ENCODE measurements at regions not wholly inside any gene's neighbourhood (a gene's known extent, or its start where the extent isn't known, plus 50 kb on each side); places are given as distances from the start of the nearest gene placed in this dataset.
A peak's percentile ranks its signal among the peaks of the same experiment; 100 is the strongest.

- DNase-seq: no peak
- TF ChIP-seq CTCF (IDR thresholded peaks at IDR 0.05): no peak
- Histone ChIP-seq H3K36me3 (ENCODE audit: low read depth) (no peaks in the 10 kb centered on the region), H3K9me3 (no peaks in the 10 kb centered on the region), H3K4me1 (ENCODE audit: low read depth) (no peaks in the 10 kb centered on the region), H3K4me3 (no peak overlapping the region)
- no peak for ATAC-seq
- intact Hi-C loops (cut with DNase I, micrococcal nuclease): no loop called here
These were observed 56.1 kb upstream of the FOXC1 start for GRCh38 chr6:1553562-1554083.

GRCh38 chr6:1554141-1554475 lies 55.6 kb upstream of the FOXC1 start:
- H3K9me3 ChIP-seq: no peaks in the 10 kb centered on the region
- ATAC-seq (no peak), DNase-seq (no peak)
- H3K4me3 ChIP-seq: no peak overlapping the region
- H3K36me3 ChIP-seq (ENCODE audit: low read depth): no peaks in the 10 kb centered on the region
- no peak for TF ChIP-seq CTCF (IDR thresholded peaks at IDR 0.05)
- intact Hi-C loops (cut with DNase I, micrococcal nuclease): no loop called here
- no peaks in the 10 kb centered on the region for H3K4me1 ChIP-seq (ENCODE audit: low read depth)

- intact Hi-C loops (cut with DNase I, micrococcal nuclease): no loop called here
- peak; percentile 85 for TF ChIP-seq CTCF (IDR thresholded peaks at IDR 0.05)
- DNase-seq: peak; percentile 71 to 86 (median 73)
- ATAC-seq: peak; percentile 94
- Histone ChIP-seq H3K4me1 (ENCODE audit: low read depth) (no peaks in the 10 kb centered on the region), H3K4me3 (peak overlapping the region; percentile 30), H3K36me3 (ENCODE audit: low read depth) (no peaks in the 10 kb centered on the region), H3K9me3 (no peaks in the 10 kb centered on the region)
These were observed 55.0 kb upstream of the FOXC1 start for GRCh38 chr6:1554476-1555310.

- Histone ChIP-seq H3K36me3 (ENCODE audit: low read depth) (no peaks in the 10 kb centered on the region), H3K4me1 (ENCODE audit: low read depth) (no peaks in the 10 kb centered on the region), H3K9me3 (no peaks in the 10 kb centered on the region), H3K4me3 (no peak overlapping the region)
- no peak for DNase-seq
- no peak for ATAC-seq
- intact Hi-C loops (cut with DNase I, micrococcal nuclease): no loop called here
- no peak for TF ChIP-seq CTCF (IDR thresholded peaks at IDR 0.05)
These were observed 51.3 kb upstream of the FOXC1 start for GRCh38 chr6:1558388-1558787.

All from mucosa of descending colon (tissue), 3 donors.